IMR-90 (cell line): ENCODE measurements at regions not wholly inside any gene's neighbourhood (a gene's known extent, or its start where the extent isn't known, plus 50 kb on each side); places are given as distances from the start of the nearest gene placed in this dataset.

Experiments used
- BHLHE40 ChIP-seq: fragments of 150-350 bp; IDR thresholded peaks from 2 replicates; pipeline ENCODE4 v1.6.1; 2016; ENCODE audit warnings: mild to moderate bottlenecking, low read depth, low read length
- CEBPB ChIP-seq: IDR thresholded peaks from 2 replicates; pipeline ENCODE4 v1.6.1; 2012; ENCODE audit warnings: low read depth, low read length, improper control_type of control experiment
- MAFK ChIP-seq: IDR thresholded peaks from 2 replicates; pipeline ENCODE4 v1.6.1; 2012; ENCODE audit warnings: low read depth, low read length, improper control_type of control experiment
- MAZ ChIP-seq: IDR thresholded peaks from 2 replicates; pipeline ENCODE4 v1.6.1; 2012; ENCODE audit warnings: low read depth, mild to moderate bottlenecking, low read length, improper control_type of control experiment, moderate library complexity, borderline replicate concordance
- POLR2A ChIP-seq: IDR thresholded peaks from 2 replicates; pipeline ENCODE4 v1.6.1; 2012; ENCODE audit warnings: mild to moderate bottlenecking, low read depth, low read length
- RAD21 ChIP-seq: IDR thresholded peaks from 2 replicates; pipeline ENCODE4 v1.6.1; 2012; ENCODE audit warnings: low read length, improper control_type of control experiment
- RCOR1 ChIP-seq: IDR thresholded peaks from 2 replicates; pipeline ENCODE4 v1.6.1; 2012; ENCODE audit warnings: mild to moderate bottlenecking, low read length, improper control_type of control experiment; ENCODE audit not compliant: insufficient replicate concordance
- RFX5 ChIP-seq: IDR thresholded peaks from 2 replicates; pipeline ENCODE4 v1.8.0; 2012; ENCODE audit warnings: low read depth, mild to moderate bottlenecking, low read length, moderate library complexity
- SMC3 ChIP-seq: fragments of 150-350 bp; IDR thresholded peaks from 2 replicates; pipeline ENCODE4 v1.6.1; 2016; ENCODE audit warnings: low read depth, mild to moderate bottlenecking, antibody characterized with exemption, low read length, moderate library complexity
- TF ChIP-seq, protein P1 (sequence below): conservative IDR thresholded peaks from 2 replicates; pipeline ENCODE4 v1.5.1; 2012; ENCODE audit warnings: mild to moderate bottlenecking, low read depth, low read length, improper control_type of control experiment
- TF ChIP-seq, protein P2 (sequence below): fragments of 150-350 bp; IDR thresholded peaks from 2 replicates; pipeline ENCODE4 v1.6.1; 2017; ENCODE audit warnings: mild to moderate bottlenecking, antibody characterized with exemption, low read length, low read depth

DNA sequence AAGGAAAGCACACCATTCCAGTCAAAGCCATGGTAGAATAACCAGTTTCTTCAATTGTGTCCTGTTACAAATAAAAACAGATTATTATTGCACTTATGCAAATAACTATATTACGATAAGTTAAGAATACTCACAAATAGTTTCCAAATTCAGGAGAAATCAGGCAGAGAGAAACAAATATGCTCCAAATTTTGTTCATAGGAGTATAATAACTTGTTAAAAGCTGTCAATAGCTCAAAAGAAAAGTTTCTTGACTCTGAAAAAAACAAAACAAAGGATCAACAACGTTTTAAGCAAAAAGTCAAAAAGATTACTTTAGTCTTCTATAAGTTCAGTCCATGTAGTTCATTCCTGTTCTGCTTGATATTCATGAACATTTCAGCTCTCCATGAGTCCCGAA lies 59.7 kb upstream of the BDH1 start:
- TF ChIP-seq, protein P1, sequence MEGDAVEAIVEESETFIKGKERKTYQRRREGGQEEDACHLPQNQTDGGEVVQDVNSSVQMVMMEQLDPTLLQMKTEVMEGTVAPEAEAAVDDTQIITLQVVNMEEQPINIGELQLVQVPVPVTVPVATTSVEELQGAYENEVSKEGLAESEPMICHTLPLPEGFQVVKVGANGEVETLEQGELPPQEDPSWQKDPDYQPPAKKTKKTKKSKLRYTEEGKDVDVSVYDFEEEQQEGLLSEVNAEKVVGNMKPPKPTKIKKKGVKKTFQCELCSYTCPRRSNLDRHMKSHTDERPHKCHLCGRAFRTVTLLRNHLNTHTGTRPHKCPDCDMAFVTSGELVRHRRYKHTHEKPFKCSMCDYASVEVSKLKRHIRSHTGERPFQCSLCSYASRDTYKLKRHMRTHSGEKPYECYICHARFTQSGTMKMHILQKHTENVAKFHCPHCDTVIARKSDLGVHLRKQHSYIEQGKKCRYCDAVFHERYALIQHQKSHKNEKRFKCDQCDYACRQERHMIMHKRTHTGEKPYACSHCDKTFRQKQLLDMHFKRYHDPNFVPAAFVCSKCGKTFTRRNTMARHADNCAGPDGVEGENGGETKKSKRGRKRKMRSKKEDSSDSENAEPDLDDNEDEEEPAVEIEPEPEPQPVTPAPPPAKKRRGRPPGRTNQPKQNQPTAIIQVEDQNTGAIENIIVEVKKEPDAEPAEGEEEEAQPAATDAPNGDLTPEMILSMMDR = no peak
- TF ChIP-seq MAFK (no peak), POLR2A (no peak), MAZ (no peak), BHLHE40 (no peak), SMC3 (no peak), RCOR1 (no peak), CEBPB (no peak), RAD21 (no peak), RFX5 (no peak)
- TF ChIP-seq, protein P2, sequence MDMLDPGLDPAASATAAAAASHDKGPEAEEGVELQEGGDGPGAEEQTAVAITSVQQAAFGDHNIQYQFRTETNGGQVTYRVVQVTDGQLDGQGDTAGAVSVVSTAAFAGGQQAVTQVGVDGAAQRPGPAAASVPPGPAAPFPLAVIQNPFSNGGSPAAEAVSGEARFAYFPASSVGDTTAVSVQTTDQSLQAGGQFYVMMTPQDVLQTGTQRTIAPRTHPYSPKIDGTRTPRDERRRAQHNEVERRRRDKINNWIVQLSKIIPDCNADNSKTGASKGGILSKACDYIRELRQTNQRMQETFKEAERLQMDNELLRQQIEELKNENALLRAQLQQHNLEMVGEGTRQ = no peak
